Hepatocyte (in vitro differentiated cells): ENCODE measurements at regions not wholly inside any gene's neighbourhood (a gene's known extent, or its start where the extent isn't known, plus 50 kb on each side); places are given as distances from the start of the nearest gene placed in this dataset.
A peak's percentile ranks its signal among the peaks of the same experiment; 100 is the strongest.

Experiments
- DNase-seq: peaks from one replicate; pipeline ENCODE4 v3.0.0-alpha.2; 2016; ENCODE audit warnings: low spot score
- H2AFZ ChIP-seq: fragments of 200-600 bp; sonication (generic); 2 replicates; pipeline ENCODE4 v1.6.0; 2016; ENCODE audit warnings: antibody characterized with exemption, mild to moderate bottlenecking
- H3K27ac ChIP-seq: fragments of 200-600 bp; sonication (generic); 2 replicates; pipeline ENCODE4 v1.5.1; 2016; ENCODE audit warnings: mild to moderate bottlenecking
- H3K27me3 ChIP-seq: fragments of 200-600 bp; sonication (generic); 2 replicates; pipeline ENCODE4 v1.6.1; 2016
- H3K36me3 ChIP-seq: fragments of 200-600 bp; sonication (generic); replicated peaks from 2 replicates; pipeline ENCODE4 v1.5.1; 2016; ENCODE audit warnings: low read depth; ENCODE audit not compliant: insufficient read depth
- H3K4me1 ChIP-seq: fragments of 200-600 bp; sonication (generic); 2 replicates; pipeline ENCODE4 v1.5.1; 2016; ENCODE audit warnings: mild to moderate bottlenecking, moderate library complexity; ENCODE audit not compliant: insufficient read depth
- H3K4me2 ChIP-seq: fragments of 200-600 bp; sonication (generic); 2 replicates; pipeline ENCODE4 v1.6.0; 2016
- H3K4me3 ChIP-seq: fragments of 200-600 bp; sonication (generic); 2 replicates; pipeline ENCODE4 v1.5.1; 2016; ENCODE audit warnings: mild to moderate bottlenecking
- H3K79me2 ChIP-seq: fragments of 200-600 bp; sonication (generic); 2 replicates; pipeline ENCODE4 v1.6.0; 2017; ENCODE audit warnings: mild to moderate bottlenecking
- H3K9me2 ChIP-seq: fragments of 200-600 bp; sonication (generic); replicated peaks from 2 replicates; pipeline ENCODE4 v1.6.0; 2017; ENCODE audit warnings: mild to moderate bottlenecking; ENCODE audit not compliant: insufficient read depth
- H3K9me3 ChIP-seq: fragments of 200-600 bp; sonication (generic); 2 replicates; pipeline ENCODE4 v1.5.1; 2016; ENCODE audit warnings: low read depth, mild to moderate bottlenecking
- H4K20me1 ChIP-seq: fragments of 200-600 bp; sonication (generic); 2 replicates; pipeline ENCODE4 v1.6.0; 2016; ENCODE audit warnings: mild to moderate bottlenecking; ENCODE audit not compliant: insufficient read depth, poor library complexity, severe bottlenecking
- CTCF ChIP-seq: fragments of 200-600 bp; sonication (generic); IDR thresholded peaks from 2 replicates; pipeline ENCODE4 v1.5.1; 2016; ENCODE audit warnings: antibody characterized with exemption, mild to moderate bottlenecking; ENCODE audit not compliant: poor library complexity
- EZH2 ChIP-seq: fragments of 200-600 bp; sonication (generic); IDR thresholded peaks from 2 replicates; pipeline ENCODE4 v1.6.1; 2016; ENCODE audit warnings: antibody characterized with exemption, mild to moderate bottlenecking, borderline replicate concordance
- EZH2phosphoT487 ChIP-seq: fragments of 200-600 bp; sonication (generic); IDR thresholded peaks from one replicate; pipeline ENCODE4 v1.6.1; 2018; ENCODE audit warnings: antibody characterized with exemption, mild to moderate bottlenecking, low read depth, moderate library complexity; ENCODE audit not compliant: unreplicated experiment, severe bottlenecking
- WGBS: methylation state at CpG from one replicate; pipeline ENCODE4 v1.1.6; 2016; ENCODE audit warnings: low lambda C conversion rate; ENCODE audit errors: missing lambda C conversion rate; 5-methylcytosine and 5-hydroxymethylcytosine counted together

GRCh38 chr7:36090976-36091873 lies 61.8 kb upstream of the EEPD1 start:
- TF ChIP-seq EZH2 (no peak), CTCF (no peak), EZH2phosphoT487 (no peak)
- H3K4me3 ChIP-seq, result no peak overlapping the region
- H3K9me3 ChIP-seq, result no peaks in the 10 kb centered on the region
- H4K20me1 ChIP-seq, result no peaks in the 10 kb centered on the region
- DNase-seq, result no peak
- H3K4me1 ChIP-seq, result peaks cover 5% of the 10 kb centered on the region
- no peaks in the 10 kb centered on the region for H3K27me3 ChIP-seq
- no peak overlapping the region for H2AFZ ChIP-seq
- H3K36me3 ChIP-seq, result no peaks in the 10 kb centered on the region
- WGBS, result 78% methylated on average over 9 of the region's 9 CpGs
- no peak overlapping the region for H3K4me2 ChIP-seq
- no peaks in the 10 kb centered on the region for H3K79me2 ChIP-seq
- no peaks in the 10 kb centered on the region for H3K9me2 ChIP-seq
- peak overlapping the region; percentile 56 for H3K27ac ChIP-seq

GRCh38 chr7:36091874-36092176 lies 61.2 kb upstream of the EEPD1 start:
- Histone ChIP-seq H3K27me3 (no peaks in the 10 kb centered on the region), H3K9me2 (no peaks in the 10 kb centered on the region), H3K79me2 (no peaks in the 10 kb centered on the region), H3K4me2 (peak overlapping the region; percentile 60), H3K4me3 (no peak overlapping the region), H3K36me3 (no peaks in the 10 kb centered on the region), H4K20me1 (no peaks in the 10 kb centered on the region), H3K4me1 (peaks cover 5% of the 10 kb centered on the region), H3K27ac (peak overlapping the region; percentile 56), H3K9me3 (no peaks in the 10 kb centered on the region), H2AFZ (peak overlapping the region; percentile 12)
- WGBS, result 71% methylated on average over 2 of the region's 2 CpGs
- TF ChIP-seq CTCF (no peak), EZH2phosphoT487 (no peak), EZH2 (no peak)
- DNase-seq, result no peak

- H3K9me2 ChIP-seq, result no peaks in the 10 kb centered on the region
- H3K9me3 ChIP-seq, result no peaks in the 10 kb centered on the region
- peak overlapping the region; percentile 56 for H3K27ac ChIP-seq
- H4K20me1 ChIP-seq, result no peaks in the 10 kb centered on the region
- H3K36me3 ChIP-seq, result no peaks in the 10 kb centered on the region
- H3K79me2 ChIP-seq, result no peaks in the 10 kb centered on the region
- H2AFZ ChIP-seq, result peak overlapping the region; percentile 12
- H3K4me1 ChIP-seq, result peaks cover 5% of the 10 kb centered on the region
- peak; percentile 20 for DNase-seq
- WGBS, result 62% methylated on average over 11 of the region's 11 CpGs
- peak overlapping the region; percentile 60 for H3K4me2 ChIP-seq
- H3K27me3 ChIP-seq, result no peaks in the 10 kb centered on the region
- H3K4me3 ChIP-seq, result no peak overlapping the region
- TF ChIP-seq EZH2phosphoT487, result no peak
- no peak for TF ChIP-seq EZH2
- TF ChIP-seq CTCF, result no peak
These were observed 60.8 kb upstream of the EEPD1 start for GRCh38 chr7:36092221-36092771.
